Suprapubic skin (tissue), 4 donors: ENCODE measurements at regions not wholly inside any gene's neighbourhood (a gene's known extent, or its start where the extent isn't known, plus 50 kb on each side); places are given as distances from the start of the nearest gene placed in this dataset.

Experiments used
- DNase-seq, 2 donors: peaks; one replicate each; pipeline ENCODE4 v3.0.0-alpha.2; 2019; ENCODE audit warnings: low spot score in 2 of 2
- H3K27ac ChIP-seq: fragments of 200-600 bp; sonication (generic); one replicate; pipeline ENCODE4 v1.5.1; 2019
- H3K27me3 ChIP-seq: fragments of 200-600 bp; sonication (generic); one replicate; pipeline ENCODE4 v1.5.1; 2019
- H3K36me3 ChIP-seq: fragments of 200-600 bp; sonication (generic); one replicate; pipeline ENCODE4 v1.5.1; 2019
- H3K4me1 ChIP-seq: fragments of 200-600 bp; sonication (generic); one replicate; pipeline ENCODE4 v1.5.1; 2019
- H3K4me3 ChIP-seq: fragments of 200-600 bp; sonication (generic); one replicate; pipeline ENCODE4 v1.5.1; 2019; ENCODE audit warnings: mild to moderate bottlenecking
- H3K9me3 ChIP-seq: fragments of 200-600 bp; sonication (generic); one replicate; pipeline ENCODE4 v1.5.1; 2019
- EP300 ChIP-seq: sonication (generic); formaldehyde crosslinking; IDR thresholded peaks from one replicate; pipeline ENCODE4 v1.6.1; 2017; ENCODE audit warnings: antibody characterized with exemption
- POLR2A ChIP-seq, 2 donors: fragments of 450-650 bp; IDR thresholded peaks; one replicate each; pipeline ENCODE4 v1.6.1; 2017; ENCODE audit warnings: antibody characterized with exemption in 2 of 2, mild to moderate bottlenecking in 2 of 2, moderate library complexity in 2 of 2
- POLR2AphosphoS5 ChIP-seq, 3 donors: sonication (generic); formaldehyde crosslinking; IDR thresholded peaks; one replicate each; pipeline ENCODE4 v1.6.1; 2017; ENCODE audit warnings: antibody characterized with exemption in 3 of 3
- WGBS: methylation state at CpG from one replicate; pipeline ENCODE4 v1.1.5; 2018; 5-methylcytosine and 5-hydroxymethylcytosine counted together
- TF ChIP-seq, protein P1 (sequence below), 2 donors: fragments of 200-600 bp in 1 of 2; fragments of 450-650 bp in 1 of 2; sonication (generic) in 1 of 2; IDR thresholded peaks; one replicate each; pipeline ENCODE4 v1.5.1; 2016 to 2019; ENCODE audit warnings: antibody characterized with exemption in 2 of 2, mild to moderate bottlenecking in 1 of 2, moderate library complexity in 1 of 2

GRCh38 chr9:79116709-79117108 is 455.1 kb upstream of the TLE4 start:
- 92% methylated on average over 6 of the region's 6 CpGs for WGBS
- TF ChIP-seq, protein P1, sequence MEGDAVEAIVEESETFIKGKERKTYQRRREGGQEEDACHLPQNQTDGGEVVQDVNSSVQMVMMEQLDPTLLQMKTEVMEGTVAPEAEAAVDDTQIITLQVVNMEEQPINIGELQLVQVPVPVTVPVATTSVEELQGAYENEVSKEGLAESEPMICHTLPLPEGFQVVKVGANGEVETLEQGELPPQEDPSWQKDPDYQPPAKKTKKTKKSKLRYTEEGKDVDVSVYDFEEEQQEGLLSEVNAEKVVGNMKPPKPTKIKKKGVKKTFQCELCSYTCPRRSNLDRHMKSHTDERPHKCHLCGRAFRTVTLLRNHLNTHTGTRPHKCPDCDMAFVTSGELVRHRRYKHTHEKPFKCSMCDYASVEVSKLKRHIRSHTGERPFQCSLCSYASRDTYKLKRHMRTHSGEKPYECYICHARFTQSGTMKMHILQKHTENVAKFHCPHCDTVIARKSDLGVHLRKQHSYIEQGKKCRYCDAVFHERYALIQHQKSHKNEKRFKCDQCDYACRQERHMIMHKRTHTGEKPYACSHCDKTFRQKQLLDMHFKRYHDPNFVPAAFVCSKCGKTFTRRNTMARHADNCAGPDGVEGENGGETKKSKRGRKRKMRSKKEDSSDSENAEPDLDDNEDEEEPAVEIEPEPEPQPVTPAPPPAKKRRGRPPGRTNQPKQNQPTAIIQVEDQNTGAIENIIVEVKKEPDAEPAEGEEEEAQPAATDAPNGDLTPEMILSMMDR (IDR thresholded peaks at IDR 0.05), result no peak
- TF ChIP-seq POLR2A (IDR thresholded peaks at IDR 0.05), result no peak
- H3K27me3 ChIP-seq, result peaks cover 3% of the 10 kb centered on the region
- no peaks in the 10 kb centered on the region for H3K9me3 ChIP-seq
- no peaks in the 10 kb centered on the region for H3K36me3 ChIP-seq
- DNase-seq, result no peak
- no peak overlapping the region for H3K27ac ChIP-seq
- no peak overlapping the region for H3K4me3 ChIP-seq
- no peaks in the 10 kb centered on the region for H3K4me1 ChIP-seq

DNA sequence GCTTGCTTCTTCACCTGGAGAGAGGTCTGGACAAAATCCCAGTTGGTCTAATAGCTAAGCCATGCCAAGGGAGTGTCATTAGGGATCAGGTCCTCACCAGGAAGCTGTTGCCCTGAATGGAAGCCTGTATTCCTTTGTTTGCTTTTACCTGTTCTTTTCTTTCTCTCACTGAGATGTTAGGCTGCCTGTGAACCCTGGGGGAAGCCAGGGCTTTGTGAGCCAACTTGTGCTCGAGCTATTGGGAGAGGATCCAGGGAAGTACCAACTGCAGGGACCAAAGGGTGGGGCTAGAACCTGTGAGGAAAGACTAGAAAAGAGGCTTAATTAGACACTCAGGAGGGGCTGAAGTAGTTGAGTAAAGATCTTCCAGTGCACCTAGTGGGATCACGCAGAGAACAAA is 451.2 kb upstream of the TLE4 start:
- no peak overlapping the region for H3K4me3 ChIP-seq
- DNase-seq, result no peak
- H3K9me3 ChIP-seq, result no peaks in the 10 kb centered on the region
- H3K27ac ChIP-seq, result no peak overlapping the region
- no peaks in the 10 kb centered on the region for H3K4me1 ChIP-seq
- H3K36me3 ChIP-seq, result no peaks in the 10 kb centered on the region
- no peak for TF ChIP-seq EP300
- TF ChIP-seq POLR2AphosphoS5 (IDR thresholded peaks at IDR 0.05), result no peak
- TF ChIP-seq POLR2A (IDR thresholded peaks at IDR 0.05), result no peak
- TF ChIP-seq, protein P1 (IDR thresholded peaks at IDR 0.05), result no peak
- H3K27me3 ChIP-seq, result peaks cover 3% of the 10 kb centered on the region
- WGBS, result 36% methylated on average over 2 of the region's 2 CpGs

DNA sequence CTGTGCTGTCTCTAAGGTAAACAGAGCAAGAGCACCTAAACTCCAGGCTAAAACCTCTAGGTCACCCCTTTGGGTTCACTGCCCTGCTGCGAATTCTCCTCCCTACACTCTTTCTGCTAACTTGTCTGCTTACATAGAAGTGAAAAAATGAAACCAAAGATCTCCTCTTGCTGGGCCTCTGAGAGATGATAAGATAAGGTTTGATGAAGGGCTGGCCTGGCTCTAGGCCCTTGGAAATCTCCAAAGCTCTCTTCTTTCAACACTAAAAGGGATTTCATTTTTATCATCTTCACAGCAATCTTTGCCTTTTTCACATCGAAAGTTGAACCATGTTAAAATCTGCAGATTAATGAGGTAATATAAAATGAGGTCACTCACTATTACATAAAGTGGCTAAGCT is 450.8 kb upstream of the TLE4 start:
- Histone ChIP-seq H3K36me3 (no peaks in the 10 kb centered on the region), H3K9me3 (no peaks in the 10 kb centered on the region), H3K27ac (no peak overlapping the region), H3K27me3 (peaks cover 3% of the 10 kb centered on the region), H3K4me1 (no peaks in the 10 kb centered on the region), H3K4me3 (no peak overlapping the region)
- no peak for DNase-seq
- TF ChIP-seq POLR2A (IDR thresholded peaks at IDR 0.05), result no peak
- TF ChIP-seq, protein P1 (IDR thresholded peaks at IDR 0.05), result no peak
- no peak for TF ChIP-seq EP300
- TF ChIP-seq POLR2AphosphoS5 (IDR thresholded peaks at IDR 0.05), result no peak
- WGBS, result 43% methylated on average over 2 of the region's 2 CpGs

DNA sequence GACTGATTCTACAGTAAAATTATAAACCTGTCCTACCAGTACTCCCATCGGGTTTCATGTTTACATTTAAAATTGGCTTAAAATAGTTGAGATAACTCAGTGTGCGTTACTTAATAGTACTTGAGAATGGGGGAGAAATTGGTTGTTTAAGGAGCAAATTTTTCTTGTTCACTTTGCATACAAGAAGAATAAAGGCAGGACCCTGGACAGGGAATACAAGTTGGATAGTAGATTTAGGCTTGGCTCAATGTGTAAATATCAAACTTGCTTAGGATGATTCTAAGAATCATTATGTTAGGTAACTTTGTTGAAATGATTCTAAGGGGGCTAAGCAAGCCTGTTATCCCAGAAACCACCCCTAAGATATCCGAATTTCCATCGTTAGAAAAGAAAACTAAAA is 448.4 kb upstream of the TLE4 start:
- Histone ChIP-seq H3K27me3 (no peaks in the 10 kb centered on the region), H3K4me3 (no peak overlapping the region), H3K9me3 (no peaks in the 10 kb centered on the region), H3K4me1 (no peaks in the 10 kb centered on the region), H3K27ac (no peak overlapping the region), H3K36me3 (no peaks in the 10 kb centered on the region)
- WGBS, result 88% methylated on average over 4 of the region's 4 CpGs
- TF ChIP-seq POLR2AphosphoS5 (IDR thresholded peaks at IDR 0.05), result no peak
- TF ChIP-seq POLR2A (IDR thresholded peaks at IDR 0.05), result no peak
- TF ChIP-seq, protein P1 (IDR thresholded peaks at IDR 0.05), result no peak
- TF ChIP-seq EP300, result no peak
- no peak for DNase-seq

DNA sequence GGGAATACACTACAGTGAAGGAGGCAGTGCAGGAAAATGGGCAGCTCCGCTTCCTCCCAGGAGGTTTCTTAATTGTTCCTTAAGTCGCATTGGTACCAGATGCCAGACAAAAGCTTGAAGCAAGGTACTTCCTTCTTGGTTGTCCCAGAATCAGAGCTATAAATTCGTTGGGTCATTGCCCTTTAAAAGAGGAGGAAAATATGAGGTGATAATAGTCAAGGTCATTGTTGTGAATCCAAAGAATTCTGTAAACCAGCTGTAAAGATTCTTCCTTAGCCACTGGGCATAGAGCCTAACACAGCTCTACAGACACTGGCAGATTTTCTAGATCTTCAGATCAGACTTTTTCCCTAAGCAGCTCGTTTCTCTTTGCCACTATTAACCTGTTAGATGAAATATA is 444.1 kb upstream of the TLE4 start:
- no peak for TF ChIP-seq EP300
- no peak for TF ChIP-seq POLR2AphosphoS5 (IDR thresholded peaks at IDR 0.05)
- TF ChIP-seq POLR2A (IDR thresholded peaks at IDR 0.05), result no peak
- TF ChIP-seq, protein P1 (IDR thresholded peaks at IDR 0.05), result no peak
- no peaks in the 10 kb centered on the region for H3K36me3 ChIP-seq
- DNase-seq, result no peak
- H3K9me3 ChIP-seq, result no peaks in the 10 kb centered on the region
- no peak overlapping the region for H3K27ac ChIP-seq
- no peak overlapping the region for H3K4me3 ChIP-seq
- 35% methylated on average over 4 of the region's 4 CpGs for WGBS
- H3K4me1 ChIP-seq, result no peaks in the 10 kb centered on the region
- H3K27me3 ChIP-seq, result no peaks in the 10 kb centered on the region
